ENCODE measurements at regions not wholly inside any gene's neighbourhood (a gene's known extent, or its start where the extent isn't known, plus 50 kb on each side); places are given as distances from the start of the nearest gene placed in this dataset.

DNA sequence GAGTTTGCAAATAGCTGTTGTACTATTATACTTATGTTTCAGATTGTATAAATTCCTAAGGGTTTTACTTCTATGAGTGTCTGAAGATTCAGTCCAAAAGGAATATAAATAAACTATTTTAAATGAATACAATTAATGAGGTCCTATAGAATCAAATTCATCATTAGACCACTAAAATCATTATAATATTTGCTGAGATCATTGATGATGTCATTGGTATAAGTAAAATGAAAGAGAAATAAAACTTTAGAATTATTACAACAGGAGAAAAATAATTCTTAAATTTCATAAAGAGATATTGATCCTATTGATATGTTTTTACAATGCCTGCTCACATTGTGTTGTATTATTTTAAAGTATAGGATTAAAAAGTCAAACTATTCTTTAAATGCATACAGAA, 544.0 kb upstream of the ZWINT start (continued):
- no peak for TF ChIP-seq BRCA1 (IDR thresholded peaks at IDR 0.05; ENCODE audit: low read depth, low read length)
- no peak for TF ChIP-seq JUND (IDR thresholded peaks at IDR 0.05; ENCODE audit: low read depth, low read length)
- no peak for TF ChIP-seq ZNF622 (IDR thresholded peaks at IDR 0.05)
- TF ChIP-seq, protein P1, sequence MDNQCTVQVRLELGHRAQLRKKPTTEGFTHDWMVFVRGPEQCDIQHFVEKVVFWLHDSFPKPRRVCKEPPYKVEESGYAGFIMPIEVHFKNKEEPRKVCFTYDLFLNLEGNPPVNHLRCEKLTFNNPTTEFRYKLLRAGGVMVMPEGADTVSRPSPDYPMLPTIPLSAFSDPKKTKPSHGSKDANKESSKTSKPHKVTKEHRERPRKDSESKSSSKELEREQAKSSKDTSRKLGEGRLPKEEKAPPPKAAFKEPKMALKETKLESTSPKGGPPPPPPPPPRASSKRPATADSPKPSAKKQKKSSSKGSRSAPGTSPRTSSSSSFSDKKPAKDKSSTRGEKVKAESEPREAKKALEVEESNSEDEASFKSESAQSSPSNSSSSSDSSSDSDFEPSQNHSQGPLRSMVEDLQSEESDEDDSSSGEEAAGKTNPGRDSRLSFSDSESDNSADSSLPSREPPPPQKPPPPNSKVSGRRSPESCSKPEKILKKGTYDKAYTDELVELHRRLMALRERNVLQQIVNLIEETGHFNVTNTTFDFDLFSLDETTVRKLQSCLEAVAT (IDR thresholded peaks at IDR 0.05): no peak

DNA sequence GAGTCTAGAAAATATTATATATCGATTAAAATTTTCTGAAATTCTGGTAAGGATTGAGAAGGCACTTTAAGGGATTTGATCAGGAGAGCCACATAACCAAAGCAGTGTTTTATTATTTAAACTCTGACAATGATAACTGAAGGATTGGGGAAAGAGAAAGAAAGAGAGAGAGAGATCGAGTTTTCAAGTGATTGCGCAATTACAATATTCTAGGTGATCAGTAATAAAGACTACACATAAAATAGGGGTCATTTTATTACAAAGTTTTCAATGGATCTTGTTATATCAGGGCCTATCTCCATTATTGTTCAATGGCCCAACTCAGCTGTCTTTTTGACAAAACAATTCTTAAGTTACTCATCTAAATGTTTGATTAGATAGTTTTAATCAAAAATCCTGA, 541.5 kb upstream of the ZWINT start:
- DNase-seq (ENCODE audit: low read depth, low spot score) (no peak), ATAC-seq (no peak), FAIRE-seq (no peak)
- Histone ChIP-seq H3K36me3 (ENCODE audit: control insufficient read depth in 2 of 2, insufficient read depth in 2 of 2, low read length in 1 of 2) (no peaks in the 10 kb centered on the region), H2AFZ (ENCODE audit: control insufficient read depth, low read depth, low read length) (no peak overlapping the region), H4K20me1 (ENCODE audit: control insufficient read depth, insufficient read depth) (no peaks in the 10 kb centered on the region), H3K27ac (ENCODE audit: control insufficient read depth, insufficient read depth) (no peak overlapping the region), H3K4me1 (ENCODE audit: control insufficient read depth, insufficient read depth, low read length) (no peaks in the 10 kb centered on the region), H3K9ac (ENCODE audit: control insufficient read depth, insufficient read depth, low read length) (no peak overlapping the region), H3K9me3 (replicated peaks; ENCODE audit: control insufficient read depth, insufficient read depth, low read length) (no peaks in the 10 kb centered on the region), H3K79me2 (ENCODE audit: control insufficient read depth, insufficient read depth, low read length) (no peaks in the 10 kb centered on the region), H3K4me3 (no peak overlapping the region), H3K27me3 (replicated peaks in 1 of 2; ENCODE audit: control insufficient read depth in 2 of 2, insufficient read depth in 2 of 2, low read length in 1 of 2) (no peaks in the 10 kb centered on the region), H3K4me2 (ENCODE audit: control insufficient read depth, insufficient read depth) (no peak overlapping the region)
- TF ChIP-seq, protein P2, sequence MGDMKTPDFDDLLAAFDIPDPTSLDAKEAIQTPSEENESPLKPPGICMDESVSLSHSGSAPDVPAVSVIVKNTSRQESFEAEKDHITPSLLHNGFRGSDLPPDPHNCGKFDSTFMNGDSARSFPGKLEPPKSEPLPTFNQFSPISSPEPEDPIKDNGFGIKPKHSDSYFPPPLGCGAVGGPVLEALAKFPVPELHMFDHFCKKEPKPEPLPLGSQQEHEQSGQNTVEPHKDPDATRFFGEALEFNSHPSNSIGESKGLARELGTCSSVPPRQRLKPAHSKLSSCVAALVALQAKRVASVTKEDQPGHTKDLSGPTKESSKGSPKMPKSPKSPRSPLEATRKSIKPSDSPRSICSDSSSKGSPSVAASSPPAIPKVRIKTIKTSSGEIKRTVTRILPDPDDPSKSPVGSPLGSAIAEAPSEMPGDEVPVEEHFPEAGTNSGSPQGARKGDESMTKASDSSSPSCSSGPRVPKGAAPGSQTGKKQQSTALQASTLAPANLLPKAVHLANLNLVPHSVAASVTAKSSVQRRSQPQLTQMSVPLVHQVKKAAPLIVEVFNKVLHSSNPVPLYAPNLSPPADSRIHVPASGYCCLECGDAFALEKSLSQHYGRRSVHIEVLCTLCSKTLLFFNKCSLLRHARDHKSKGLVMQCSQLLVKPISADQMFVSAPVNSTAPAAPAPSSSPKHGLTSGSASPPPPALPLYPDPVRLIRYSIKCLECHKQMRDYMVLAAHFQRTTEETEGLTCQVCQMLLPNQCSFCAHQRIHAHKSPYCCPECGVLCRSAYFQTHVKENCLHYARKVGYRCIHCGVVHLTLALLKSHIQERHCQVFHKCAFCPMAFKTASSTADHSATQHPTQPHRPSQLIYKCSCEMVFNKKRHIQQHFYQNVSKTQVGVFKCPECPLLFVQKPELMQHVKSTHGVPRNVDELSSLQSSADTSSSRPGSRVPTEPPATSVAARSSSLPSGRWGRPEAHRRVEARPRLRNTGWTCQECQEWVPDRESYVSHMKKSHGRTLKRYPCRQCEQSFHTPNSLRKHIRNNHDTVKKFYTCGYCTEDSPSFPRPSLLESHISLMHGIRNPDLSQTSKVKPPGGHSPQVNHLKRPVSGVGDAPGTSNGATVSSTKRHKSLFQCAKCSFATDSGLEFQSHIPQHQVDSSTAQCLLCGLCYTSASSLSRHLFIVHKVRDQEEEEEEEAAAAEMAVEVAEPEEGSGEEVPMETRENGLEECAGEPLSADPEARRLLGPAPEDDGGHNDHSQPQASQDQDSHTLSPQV (IDR thresholded peaks at IDR 0.05): no peak
- no peak for TF ChIP-seq ZZZ3 (IDR thresholded peaks at IDR 0.05; ENCODE audit: control insufficient read depth, insufficient read length, low read depth)
- TF ChIP-seq, protein P3, sequence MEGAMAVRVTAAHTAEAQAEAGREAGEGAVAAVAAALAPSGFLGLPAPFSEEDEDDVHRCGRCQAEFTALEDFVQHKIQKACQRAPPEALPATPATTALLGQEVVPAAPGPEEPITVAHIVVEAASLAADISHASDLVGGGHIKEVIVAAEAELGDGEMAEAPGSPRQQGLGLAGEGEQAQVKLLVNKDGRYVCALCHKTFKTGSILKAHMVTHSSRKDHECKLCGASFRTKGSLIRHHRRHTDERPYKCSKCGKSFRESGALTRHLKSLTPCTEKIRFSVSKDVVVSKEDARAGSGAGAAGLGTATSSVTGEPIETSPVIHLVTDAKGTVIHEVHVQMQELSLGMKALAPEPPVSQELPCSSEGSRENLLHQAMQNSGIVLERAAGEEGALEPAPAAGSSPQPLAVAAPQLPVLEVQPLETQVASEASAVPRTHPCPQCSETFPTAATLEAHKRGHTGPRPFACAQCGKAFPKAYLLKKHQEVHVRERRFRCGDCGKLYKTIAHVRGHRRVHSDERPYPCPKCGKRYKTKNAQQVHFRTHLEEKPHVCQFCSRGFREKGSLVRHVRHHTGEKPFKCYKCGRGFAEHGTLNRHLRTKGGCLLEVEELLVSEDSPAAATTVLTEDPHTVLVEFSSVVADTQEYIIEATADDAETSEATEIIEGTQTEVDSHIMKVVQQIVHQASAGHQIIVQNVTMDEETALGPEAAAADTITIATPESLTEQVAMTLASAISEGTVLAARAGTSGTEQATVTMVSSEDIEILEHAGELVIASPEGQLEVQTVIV (IDR thresholded peaks at IDR 0.05; ENCODE audit: borderline replicate concordance, partially characterized antibody): no peak
- no peak for TF ChIP-seq NR2F1 (conservative IDR thresholded peaks at IDR 0.05)
- TF ChIP-seq, protein P4, sequence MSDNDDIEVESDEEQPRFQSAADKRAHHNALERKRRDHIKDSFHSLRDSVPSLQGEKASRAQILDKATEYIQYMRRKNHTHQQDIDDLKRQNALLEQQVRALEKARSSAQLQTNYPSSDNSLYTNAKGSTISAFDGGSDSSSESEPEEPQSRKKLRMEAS (IDR thresholded peaks at IDR 0.05; ENCODE audit: low read depth, low read length): no peak
- TF ChIP-seq SMC3 (IDR thresholded peaks at IDR 0.05; ENCODE audit: borderline replicate concordance, low read length): no peak
- no peak for TF ChIP-seq HDAC6 (IDR thresholded peaks at IDR 0.05; ENCODE audit: unreplicated experiment)
- peak in 1 of 2 experiments; percentile 61; a peak in 1 of 4 replicates for TF ChIP-seq CEBPB (IDR thresholded peaks at IDR 0.05; ENCODE audit: borderline replicate concordance in 1 of 2, low read depth in 2 of 2, low read length in 2 of 2)
- no TSS peak for BruUV-seq (replicated peaks)
- ChIA-PET CTCF (interaction anchor here (1.4 kb wide), 1 partner anchor 373 kb away, joined by 3 read pairs; no protein-coding TSS in a partner anchor), POLR2A (no interaction called here), RAD21 (ENCODE audit: unreplicated experiment) (no interaction called here), SMC1A (ENCODE audit: uncharacterized antibody, unreplicated experiment) (interaction anchor here (2.7 kb wide), 1 partner anchor 10 kb away, joined by 6 read pairs; no protein-coding TSS in a partner anchor)
- in situ Hi-C loops (cut with MboI): no loop called here
- intact Hi-C loops (cut with micrococcal nuclease; ENCODE audit: unreplicated experiment): no loop called here
- WGBS (ENCODE audit: insufficient coverage, insufficient replicate concordance, low lambda C conversion rate, missing lambda C conversion rate): 0% methylated on average over 3 of the region's 3 CpGs

Measured in GM12878 (cell line).